Osteoblast (primary cell): ENCODE measurements at regions not wholly inside any gene's neighbourhood (a gene's known extent, or its start where the extent isn't known, plus 50 kb on each side); places are given as distances from the start of the nearest gene placed in this dataset.

Source experiments
- DNase-seq: peaks from one replicate; pipeline ENCODE4 v3.0.0; 2011; ENCODE audit warnings: low spot score, mixed read lengths; ENCODE audit not compliant: insufficient read length; ENCODE audit errors: missing footprints
- H2AFZ ChIP-seq: 2 replicates; pipeline ENCODE4 v1.6.0; 2011; ENCODE audit warnings: mild to moderate bottlenecking, low read length
- H3K27ac ChIP-seq: 2 replicates; pipeline ENCODE4 v1.5.1; 2011; ENCODE audit warnings: mild to moderate bottlenecking, low read depth, low read length, moderate library complexity
- H3K27me3 ChIP-seq: 2 replicates; pipeline ENCODE4 v1.6.0; 2012; ENCODE audit warnings: mild to moderate bottlenecking, control low read depth, inconsistent platforms, low read length, moderate library complexity; ENCODE audit not compliant: insufficient read depth
- H3K36me3 ChIP-seq: 2 replicates; pipeline ENCODE4 v1.5.1; 2011; ENCODE audit warnings: mild to moderate bottlenecking, low read length, control low read depth, moderate library complexity; ENCODE audit not compliant: insufficient read depth
- H3K4me1 ChIP-seq: 2 replicates; pipeline ENCODE4 v1.5.1; 2011; ENCODE audit warnings: mild to moderate bottlenecking, low read length, control low read depth, moderate library complexity; ENCODE audit not compliant: insufficient read depth
- H3K4me2 ChIP-seq: 2 replicates; pipeline ENCODE4 v1.6.0; 2011; ENCODE audit warnings: mild to moderate bottlenecking, low read length; ENCODE audit not compliant: insufficient read depth
- H3K4me3 ChIP-seq: fragments of 200-600 bp; sonication (generic); 3 replicates; pipeline ENCODE4 v1.5.1; 2012; ENCODE audit warnings: mild to moderate bottlenecking, low read length, inconsistent platforms; ENCODE audit not compliant: insufficient read depth
- H3K79me2 ChIP-seq: 2 replicates; pipeline ENCODE4 v1.6.0; 2012; ENCODE audit warnings: mild to moderate bottlenecking, low read length, control low read depth, inconsistent platforms; ENCODE audit not compliant: insufficient read depth
- H3K9me3 ChIP-seq: 2 replicates; pipeline ENCODE4 v1.5.1; 2011; ENCODE audit warnings: low read depth, low read length, control low read depth
- H4K20me1 ChIP-seq: 2 replicates; pipeline ENCODE4 v1.6.0; 2012; ENCODE audit warnings: mild to moderate bottlenecking, low read length, control low read depth; ENCODE audit not compliant: insufficient read depth
- CTCF ChIP-seq: IDR thresholded peaks from 2 replicates; pipeline ENCODE4 v1.5.1; 2011; ENCODE audit warnings: mild to moderate bottlenecking, low read depth, low read length, moderate library complexity; ENCODE audit errors: extremely low read depth

- Histone ChIP-seq H2AFZ (no peak overlapping the region), H3K4me3 (no peak overlapping the region), H3K27ac (no peak overlapping the region), H3K27me3 (no peaks in the 10 kb centered on the region), H3K79me2 (no peaks in the 10 kb centered on the region), H3K9me3 (no peaks in the 10 kb centered on the region), H3K36me3 (no peaks in the 10 kb centered on the region), H3K4me1 (no peaks in the 10 kb centered on the region), H3K4me2 (no peak overlapping the region), H4K20me1 (no peaks in the 10 kb centered on the region)
- DNase-seq = no peak
- TF ChIP-seq CTCF = no peak
Observed at GRCh38 chr5:3330442-3330841, 265.2 kb upstream of the IRX1 start.

GRCh38 chr5:3329427-3329826, 266.2 kb upstream of the IRX1 start:
- H3K79me2 ChIP-seq = no peaks in the 10 kb centered on the region
- H2AFZ ChIP-seq = no peak overlapping the region
- H3K4me3 ChIP-seq = no peak overlapping the region
- no peaks in the 10 kb centered on the region for H3K4me1 ChIP-seq
- H3K27me3 ChIP-seq = no peaks in the 10 kb centered on the region
- no peak for DNase-seq
- no peaks in the 10 kb centered on the region for H3K9me3 ChIP-seq
- no peak overlapping the region for H3K27ac ChIP-seq
- no peak overlapping the region for H3K4me2 ChIP-seq
- no peaks in the 10 kb centered on the region for H4K20me1 ChIP-seq
- H3K36me3 ChIP-seq = no peaks in the 10 kb centered on the region
- TF ChIP-seq CTCF = no peak

GRCh38 chr5:3326841-3327232, 268.8 kb upstream of the IRX1 start:
- H3K27ac ChIP-seq = no peak overlapping the region
- no peaks in the 10 kb centered on the region for H3K27me3 ChIP-seq
- no peaks in the 10 kb centered on the region for H3K79me2 ChIP-seq
- H3K9me3 ChIP-seq = peaks cover 2% of the 10 kb centered on the region
- H3K36me3 ChIP-seq = no peaks in the 10 kb centered on the region
- no peaks in the 10 kb centered on the region for H3K4me1 ChIP-seq
- H3K4me2 ChIP-seq = no peak overlapping the region
- no peak overlapping the region for H2AFZ ChIP-seq
- H3K4me3 ChIP-seq = no peak overlapping the region
- no peak for TF ChIP-seq CTCF
- H4K20me1 ChIP-seq = no peaks in the 10 kb centered on the region
- no peak for DNase-seq

GRCh38 chr5:3325972-3326840, 269.4 kb upstream of the IRX1 start:
- Histone ChIP-seq H3K9me3 (peaks cover 2% of the 10 kb centered on the region), H3K79me2 (no peaks in the 10 kb centered on the region), H3K27ac (no peak overlapping the region), H3K4me2 (no peak overlapping the region), H4K20me1 (no peaks in the 10 kb centered on the region), H3K4me1 (no peaks in the 10 kb centered on the region), H3K4me3 (no peak overlapping the region), H3K27me3 (no peaks in the 10 kb centered on the region), H3K36me3 (no peaks in the 10 kb centered on the region), H2AFZ (no peak overlapping the region)
- no peak for TF ChIP-seq CTCF
- no peak for DNase-seq
